ENCODE measurements at regions not wholly inside any gene's neighbourhood (a gene's known extent, or its start where the extent isn't known, plus 50 kb on each side); places are given as distances from the start of the nearest gene placed in this dataset.

DNA sequence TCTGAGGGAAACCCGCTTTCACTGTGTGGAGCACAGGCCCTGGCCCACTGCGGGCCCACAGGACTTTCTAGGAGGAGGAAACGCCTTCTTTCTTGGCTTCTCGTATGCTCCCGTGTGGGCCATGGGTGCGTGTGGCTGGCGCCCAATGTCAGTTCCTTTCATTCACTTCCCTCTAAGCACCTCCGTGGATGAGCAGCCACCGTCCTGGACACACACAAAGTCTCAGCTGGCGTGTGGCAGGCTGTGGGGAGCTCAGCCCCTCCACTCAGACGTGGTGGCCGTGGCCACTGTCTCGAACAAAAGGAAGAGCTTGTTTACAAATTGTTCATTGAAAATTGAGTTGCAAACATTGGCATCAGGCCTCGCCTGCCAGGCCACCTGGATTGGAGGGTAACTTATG lies 240.0 kb upstream of the SGCG start:
- TF ChIP-seq POLR2A (IDR thresholded peaks at IDR 0.05; ENCODE audit: low read depth, low read length) (no peak), POLR2AphosphoS5 (IDR thresholded peaks at IDR 0.05; ENCODE audit: insufficient read depth, low read depth, low read length) (no peak)
- TF ChIP-seq, protein P1, sequence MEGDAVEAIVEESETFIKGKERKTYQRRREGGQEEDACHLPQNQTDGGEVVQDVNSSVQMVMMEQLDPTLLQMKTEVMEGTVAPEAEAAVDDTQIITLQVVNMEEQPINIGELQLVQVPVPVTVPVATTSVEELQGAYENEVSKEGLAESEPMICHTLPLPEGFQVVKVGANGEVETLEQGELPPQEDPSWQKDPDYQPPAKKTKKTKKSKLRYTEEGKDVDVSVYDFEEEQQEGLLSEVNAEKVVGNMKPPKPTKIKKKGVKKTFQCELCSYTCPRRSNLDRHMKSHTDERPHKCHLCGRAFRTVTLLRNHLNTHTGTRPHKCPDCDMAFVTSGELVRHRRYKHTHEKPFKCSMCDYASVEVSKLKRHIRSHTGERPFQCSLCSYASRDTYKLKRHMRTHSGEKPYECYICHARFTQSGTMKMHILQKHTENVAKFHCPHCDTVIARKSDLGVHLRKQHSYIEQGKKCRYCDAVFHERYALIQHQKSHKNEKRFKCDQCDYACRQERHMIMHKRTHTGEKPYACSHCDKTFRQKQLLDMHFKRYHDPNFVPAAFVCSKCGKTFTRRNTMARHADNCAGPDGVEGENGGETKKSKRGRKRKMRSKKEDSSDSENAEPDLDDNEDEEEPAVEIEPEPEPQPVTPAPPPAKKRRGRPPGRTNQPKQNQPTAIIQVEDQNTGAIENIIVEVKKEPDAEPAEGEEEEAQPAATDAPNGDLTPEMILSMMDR (IDR thresholded peaks at IDR 0.05; ENCODE audit: extremely low read depth in 1 of 2, insufficient read depth in 1 of 2, low read depth in 1 of 2, low read length in 2 of 2) = no peak

Measured in endothelial cell of umbilical vein (primary cell).